ENCODE measurements at regions not wholly inside any gene's neighbourhood (a gene's known extent, or its start where the extent isn't known, plus 50 kb on each side); places are given as distances from the start of the nearest gene placed in this dataset.

DNA sequence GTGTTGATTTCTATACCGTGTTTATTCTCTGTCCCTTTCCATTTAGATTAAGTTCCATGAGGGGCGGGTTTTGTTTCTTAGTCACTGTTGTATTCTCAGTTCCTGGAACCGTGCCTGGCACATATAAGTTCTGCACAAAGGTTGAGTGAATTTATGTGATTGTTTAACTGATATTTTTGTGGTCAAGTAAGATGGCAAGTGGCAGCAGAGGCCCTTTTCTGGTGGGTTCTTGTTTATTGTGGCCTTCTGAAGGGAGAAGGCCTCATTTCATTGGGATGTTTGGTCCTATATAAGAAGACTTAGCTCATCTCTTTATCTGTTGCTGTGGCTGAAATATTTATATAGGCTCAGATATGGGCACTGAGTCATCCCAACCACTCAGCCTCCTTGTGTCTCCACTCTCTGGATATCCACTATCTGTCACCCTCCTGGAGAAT lies 262.5 kb downstream of the PSAT1 start:
- TF ChIP-seq EZH2 (IDR thresholded peaks at IDR 0.05; ENCODE audit: low read length, missing control alignments), result no peak
- TF ChIP-seq, protein P1, sequence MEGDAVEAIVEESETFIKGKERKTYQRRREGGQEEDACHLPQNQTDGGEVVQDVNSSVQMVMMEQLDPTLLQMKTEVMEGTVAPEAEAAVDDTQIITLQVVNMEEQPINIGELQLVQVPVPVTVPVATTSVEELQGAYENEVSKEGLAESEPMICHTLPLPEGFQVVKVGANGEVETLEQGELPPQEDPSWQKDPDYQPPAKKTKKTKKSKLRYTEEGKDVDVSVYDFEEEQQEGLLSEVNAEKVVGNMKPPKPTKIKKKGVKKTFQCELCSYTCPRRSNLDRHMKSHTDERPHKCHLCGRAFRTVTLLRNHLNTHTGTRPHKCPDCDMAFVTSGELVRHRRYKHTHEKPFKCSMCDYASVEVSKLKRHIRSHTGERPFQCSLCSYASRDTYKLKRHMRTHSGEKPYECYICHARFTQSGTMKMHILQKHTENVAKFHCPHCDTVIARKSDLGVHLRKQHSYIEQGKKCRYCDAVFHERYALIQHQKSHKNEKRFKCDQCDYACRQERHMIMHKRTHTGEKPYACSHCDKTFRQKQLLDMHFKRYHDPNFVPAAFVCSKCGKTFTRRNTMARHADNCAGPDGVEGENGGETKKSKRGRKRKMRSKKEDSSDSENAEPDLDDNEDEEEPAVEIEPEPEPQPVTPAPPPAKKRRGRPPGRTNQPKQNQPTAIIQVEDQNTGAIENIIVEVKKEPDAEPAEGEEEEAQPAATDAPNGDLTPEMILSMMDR (conservative IDR thresholded peaks at IDR 0.05 in 1 of 2, IDR thresholded peaks at IDR 0.05 in 1 of 2; ENCODE audit: low read depth in 1 of 2, low read length in 2 of 2), result no peak
